HG03066 (cell line): ENCODE measurements at regions not wholly inside any gene's neighbourhood (a gene's known extent, or its start where the extent isn't known, plus 50 kb on each side); places are given as distances from the start of the nearest gene placed in this dataset.
"Not testable (repeated sequence)": the region's sequence is repeated elsewhere in the genome, so short reads cannot be mapped to it uniquely, and the experiment has no call there.

Source experiments
- ATAC-seq: cut with Tn5 transposase; IDR thresholded peaks from one replicate; pipeline ENCODE4 v1.9.1; 2021; ENCODE audit warnings: low read depth; ENCODE audit not compliant: unreplicated experiment

GRCh38 chr7:138308136-138308535 is 151.9 kb upstream of the TRIM24 start:
- ATAC-seq = no peak

DNA sequence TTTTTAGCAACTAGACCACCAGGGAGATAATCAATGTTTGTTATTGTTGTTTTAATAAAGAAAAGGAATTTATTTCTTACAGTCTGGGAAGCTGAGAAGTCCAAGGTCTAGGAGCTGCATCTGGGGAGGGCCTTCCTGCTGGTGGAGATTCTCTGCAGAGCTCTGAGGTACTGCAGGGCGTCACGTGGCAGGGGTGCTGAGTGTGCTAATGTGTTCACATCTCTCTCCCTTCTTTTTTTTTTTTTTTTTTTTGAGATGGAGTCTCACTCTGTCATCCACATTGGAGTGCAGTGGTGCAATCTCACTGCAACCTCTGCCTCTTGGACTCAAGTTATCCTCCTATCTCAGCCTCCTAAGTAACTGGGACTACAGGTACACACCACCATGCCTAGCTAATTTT is 150.9 kb upstream of the TRIM24 start:
- ATAC-seq = no peak

DNA sequence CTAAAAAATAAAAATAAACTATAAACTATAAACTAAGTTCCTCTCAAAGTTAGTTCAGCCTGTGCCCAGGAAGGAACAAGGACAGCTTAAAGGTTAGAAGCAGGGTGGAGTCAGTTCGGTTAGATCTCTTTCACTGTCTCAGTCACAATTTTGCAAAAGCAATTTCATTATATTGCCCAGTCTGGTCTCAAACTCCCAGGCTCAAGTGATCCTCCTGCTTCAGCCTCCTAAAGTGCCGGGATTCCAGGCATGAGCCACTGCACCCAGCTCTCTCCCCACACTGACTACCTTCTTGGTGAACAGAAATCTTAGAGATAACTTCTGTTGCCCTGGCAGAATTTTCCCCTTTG is 146.3 kb upstream of the TRIM24 start:
- ATAC-seq = no peak

DNA sequence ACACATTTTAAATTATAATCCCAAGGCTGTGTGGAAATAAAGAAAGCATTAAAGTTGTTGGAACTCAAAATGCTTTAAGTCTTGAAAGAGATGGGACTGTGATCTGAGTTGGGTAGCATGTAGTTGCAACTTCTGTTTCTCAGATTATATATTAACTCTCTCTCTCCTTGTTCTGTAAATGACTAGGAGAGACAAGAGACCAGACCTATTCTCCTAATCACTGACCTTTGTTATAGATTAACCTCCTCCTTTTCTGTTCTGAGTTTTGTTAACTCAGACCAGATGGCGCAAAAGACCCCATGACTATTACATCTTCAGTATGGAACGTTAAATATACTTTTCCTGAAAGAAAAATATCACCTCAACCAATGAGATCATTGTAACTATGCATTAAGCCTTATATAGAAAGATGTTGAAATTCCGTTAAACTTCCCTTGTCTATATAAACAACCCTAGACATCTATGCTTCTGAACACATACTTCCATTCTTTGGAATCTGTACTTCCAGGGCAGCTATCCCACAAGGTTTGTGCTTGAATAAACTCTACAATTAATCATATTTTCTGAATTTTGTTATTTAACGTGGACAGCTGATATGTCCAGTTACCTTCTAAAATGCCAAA is 143.5 kb upstream of the TRIM24 start:
- peak; percentile 94 for ATAC-seq

DNA sequence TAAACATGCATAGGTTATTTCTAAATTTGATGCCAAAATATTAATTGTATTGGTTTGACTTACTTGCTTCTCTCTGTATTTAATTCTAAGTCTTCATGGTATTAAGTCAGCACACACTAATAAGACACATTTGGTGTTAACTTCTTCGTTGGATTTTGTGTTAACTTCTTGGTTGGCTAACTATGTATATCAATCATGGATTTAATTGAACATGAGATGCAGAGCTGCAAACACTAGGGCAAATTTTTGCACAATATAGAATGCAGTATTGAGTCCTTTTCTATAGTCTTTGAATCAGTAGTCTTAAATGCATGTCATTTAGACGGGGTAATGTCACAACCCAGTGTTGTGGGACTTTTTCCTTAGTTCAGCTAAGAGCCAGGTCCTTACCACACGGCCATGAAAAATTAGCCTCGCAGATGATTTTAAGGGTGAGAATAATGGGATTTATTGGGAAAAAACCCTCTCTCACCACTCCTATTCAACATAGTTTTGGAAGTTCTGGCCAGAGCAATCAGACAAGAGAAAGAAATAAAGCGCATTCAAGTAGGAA is 142.9 kb upstream of the TRIM24 start:
- no peak for ATAC-seq

- ATAC-seq = no peak
Measured at GRCh38 chr7:138324941-138325340, 135.1 kb upstream of the TRIM24 start.

DNA sequence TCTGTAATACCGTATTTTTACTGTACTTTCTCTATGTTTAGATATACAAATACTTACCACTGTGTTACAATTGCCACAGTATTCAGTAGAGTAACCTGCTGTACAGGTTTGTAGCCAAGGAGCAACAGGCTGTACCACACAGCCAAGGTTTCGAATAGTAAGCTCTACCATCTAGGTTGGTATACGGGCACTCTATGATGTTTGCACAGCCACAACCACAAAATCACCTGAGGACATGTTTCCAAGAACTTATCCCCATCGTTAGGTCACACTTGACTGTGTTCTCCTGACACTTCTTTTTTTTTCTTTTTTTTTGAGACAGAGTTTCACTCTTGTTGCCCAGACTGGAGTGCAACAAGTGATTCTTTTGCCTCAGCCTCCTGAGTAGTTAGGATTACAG is 134.6 kb upstream of the TRIM24 start:
- no peak for ATAC-seq

- no peak for ATAC-seq
Measured at GRCh38 chr7:138328215-138328614, 131.8 kb upstream of the TRIM24 start.

GRCh38 chr7:138332850-138333249 is 127.2 kb upstream of the TRIM24 start:
- not testable (repeated sequence) for ATAC-seq

- ATAC-seq = no peak
Measured at GRCh38 chr7:138338361-138338760, 121.7 kb upstream of the TRIM24 start.

DNA sequence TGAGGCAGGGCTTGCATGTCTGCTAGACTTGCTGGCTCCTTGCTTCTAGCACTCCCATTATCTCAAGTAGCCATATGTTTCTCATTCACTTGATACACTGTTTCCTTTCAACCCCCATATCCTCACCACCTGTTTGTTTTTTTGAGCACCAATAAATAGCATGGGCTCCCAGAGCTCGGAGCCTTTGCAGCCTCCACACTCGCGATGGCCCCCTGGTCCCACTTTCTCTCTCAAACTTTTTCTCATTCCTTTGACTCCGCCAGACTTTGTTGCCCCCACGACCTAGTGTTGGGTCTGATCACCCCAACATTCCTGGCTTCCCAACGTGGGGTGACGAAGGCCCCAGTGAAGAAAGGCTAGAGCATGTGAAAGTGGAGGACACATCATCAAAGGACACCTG is 120.8 kb upstream of the TRIM24 start:
- ATAC-seq = not testable (repeated sequence)

DNA sequence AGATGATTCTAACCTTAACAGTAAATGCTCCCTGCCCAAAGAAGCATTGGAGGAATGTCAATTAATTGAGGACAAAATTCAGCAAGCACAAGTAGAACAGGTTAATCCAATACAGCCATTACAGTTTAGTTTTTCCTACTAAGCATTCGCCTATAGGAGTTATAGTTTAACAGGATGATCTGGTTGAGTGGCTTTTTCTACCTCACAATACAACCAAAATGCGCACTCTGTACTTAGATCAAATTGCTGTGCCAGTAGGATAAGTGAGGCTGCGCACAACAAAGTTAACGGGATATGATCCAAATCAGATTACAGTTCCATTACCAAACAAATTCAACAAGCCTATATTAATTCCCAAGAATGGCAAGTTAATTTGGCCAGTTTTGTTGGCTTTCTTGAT is 117.1 kb upstream of the TRIM24 start:
- ATAC-seq = no peak

DNA sequence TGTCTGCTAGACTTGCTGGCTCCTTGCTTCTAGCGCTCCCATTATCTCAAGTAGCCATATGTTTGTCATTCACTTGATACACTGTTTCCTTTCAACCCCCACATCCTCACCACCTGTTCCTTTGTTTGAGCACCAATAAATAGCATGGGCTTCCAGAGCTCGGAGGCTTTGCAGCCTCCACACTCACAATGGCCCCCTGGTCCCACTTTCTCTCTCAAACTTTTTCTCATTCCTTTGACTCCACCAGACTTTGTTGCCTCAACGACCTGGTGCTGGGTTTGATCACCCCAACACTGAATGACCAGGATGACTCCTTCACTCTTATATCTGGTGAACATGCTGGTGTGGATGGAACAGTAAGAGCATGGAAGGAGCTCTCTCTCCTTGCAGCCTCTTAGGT is 114.5 kb upstream of the TRIM24 start:
- no peak for ATAC-seq

DNA sequence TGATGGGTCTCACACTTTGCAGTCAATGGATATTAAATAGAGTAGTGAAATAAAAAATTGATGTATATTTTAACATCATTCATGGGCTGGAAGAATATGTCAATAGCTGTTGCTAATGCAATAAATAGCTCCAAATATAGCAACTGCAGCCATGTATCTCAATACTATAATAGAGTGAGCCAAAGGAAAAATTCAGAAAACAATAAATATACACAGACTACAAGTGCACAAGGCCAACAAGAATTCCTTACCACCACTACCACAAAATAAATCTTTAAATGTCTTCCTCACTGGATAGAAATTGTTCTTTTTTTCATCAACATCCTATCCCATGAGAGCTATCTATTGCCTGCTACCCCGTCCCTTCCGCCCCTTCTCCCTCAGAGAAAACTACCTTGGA is 113.1 kb upstream of the TRIM24 start:
- ATAC-seq = no peak

DNA sequence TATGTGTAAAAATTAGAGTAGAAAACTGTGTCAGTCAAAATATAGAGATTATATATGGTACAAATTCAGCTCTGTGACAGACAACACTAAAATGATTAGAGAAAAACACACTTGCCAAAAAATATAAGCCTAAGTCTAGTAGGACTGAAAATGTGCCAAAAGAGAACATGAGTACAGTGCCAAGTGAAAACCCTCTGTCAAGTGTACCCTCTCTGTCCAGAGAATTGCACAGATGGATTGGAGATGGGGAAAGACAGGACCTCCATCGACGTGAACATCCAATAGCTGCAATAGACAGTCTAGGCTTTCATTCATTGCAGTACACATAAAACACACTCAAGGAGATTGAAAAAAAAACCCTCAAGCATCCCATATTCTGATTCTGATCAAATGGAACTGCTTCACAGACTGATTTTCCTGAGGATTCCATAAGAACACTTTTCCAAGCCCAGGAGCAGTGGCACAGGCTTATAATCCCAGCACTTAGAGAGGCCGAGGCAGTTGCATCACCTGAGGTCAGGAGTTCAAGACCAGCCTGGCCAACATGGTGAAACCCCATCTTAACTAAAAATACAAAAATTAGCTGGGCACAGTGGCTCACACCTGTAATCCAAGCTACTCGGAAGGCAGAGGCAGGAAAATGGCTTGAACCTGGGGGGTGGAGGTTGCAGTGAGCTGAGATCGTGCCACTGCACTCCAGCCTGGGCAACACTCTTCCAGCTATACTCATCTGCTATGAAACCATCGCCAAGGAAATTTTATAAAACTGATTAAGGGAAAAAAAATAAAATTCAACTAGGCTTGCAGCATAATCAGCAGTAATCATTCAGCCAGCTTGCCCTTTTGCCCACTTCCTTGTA is 110.0 kb upstream of the TRIM24 start:
- ATAC-seq = no peak

- no peak for ATAC-seq
Measured at GRCh38 chr7:138350701-138351357, 109.2 kb upstream of the TRIM24 start.

GRCh38 chr7:138352570-138353461 is 107.2 kb upstream of the TRIM24 start:
- ATAC-seq = no peak

DNA sequence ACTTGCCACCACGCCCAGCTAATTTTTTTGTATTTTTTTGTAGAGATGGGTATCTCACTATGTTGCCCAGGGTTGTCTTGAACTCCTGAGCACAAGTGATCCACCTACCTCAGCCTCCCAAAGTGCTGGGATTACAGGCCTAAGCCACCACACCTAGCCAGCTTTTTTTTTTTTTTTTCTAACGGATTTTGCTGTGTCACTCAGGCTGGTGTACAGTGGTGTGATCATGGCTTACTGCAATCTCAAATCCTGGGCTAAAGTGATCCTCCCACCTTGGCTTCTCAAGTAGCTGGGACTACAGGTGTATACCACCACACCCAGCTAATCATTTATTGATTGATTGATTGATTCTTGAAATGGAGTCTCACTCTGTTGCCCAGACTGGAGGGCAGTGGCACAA is 106.0 kb upstream of the TRIM24 start:
- ATAC-seq = no peak

GRCh38 chr7:138355254-138355653 is 104.8 kb upstream of the TRIM24 start:
- ATAC-seq = no peak

- ATAC-seq = no peak
Measured at GRCh38 chr7:138358850-138359341, 101.2 kb upstream of the TRIM24 start.
